22Rv1 (cell line): ENCODE measurements at regions not wholly inside any gene's neighbourhood (a gene's known extent, or its start where the extent isn't known, plus 50 kb on each side); places are given as distances from the start of the nearest gene placed in this dataset.

ENCODE experiments used
- ZFX ChIP-seq: fragments of 450-650 bp; IDR thresholded peaks from 2 replicates; pipeline ENCODE4 v1.6.1; 2017; ENCODE audit warnings: antibody characterized with exemption, borderline replicate concordance
- TF ChIP-seq, protein P1 (sequence below): fragments of 450-650 bp; IDR thresholded peaks from 2 replicates; pipeline ENCODE4 v1.5.1; 2017; ENCODE audit warnings: mild to moderate bottlenecking

DNA sequence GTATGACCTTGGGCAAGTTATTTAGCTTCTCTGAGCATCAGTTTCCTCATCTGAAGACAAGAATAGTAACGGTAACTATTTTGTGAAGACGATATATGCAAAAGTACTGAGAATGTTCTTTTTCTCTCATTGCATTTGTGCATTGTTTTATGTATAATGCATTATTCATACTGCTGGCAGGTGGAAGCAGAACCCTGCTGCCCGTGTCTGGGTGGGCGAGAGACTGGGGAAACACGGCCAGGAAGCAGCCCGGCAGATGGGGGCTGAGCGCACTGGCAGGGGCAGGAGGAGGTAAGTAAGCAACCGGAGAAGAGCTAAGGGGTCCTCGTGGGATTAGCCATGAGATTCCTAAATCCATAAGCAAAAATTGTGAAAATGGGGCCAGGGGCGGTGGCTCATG lies 115.8 kb upstream of the MED13L start:
- TF ChIP-seq, protein P1, sequence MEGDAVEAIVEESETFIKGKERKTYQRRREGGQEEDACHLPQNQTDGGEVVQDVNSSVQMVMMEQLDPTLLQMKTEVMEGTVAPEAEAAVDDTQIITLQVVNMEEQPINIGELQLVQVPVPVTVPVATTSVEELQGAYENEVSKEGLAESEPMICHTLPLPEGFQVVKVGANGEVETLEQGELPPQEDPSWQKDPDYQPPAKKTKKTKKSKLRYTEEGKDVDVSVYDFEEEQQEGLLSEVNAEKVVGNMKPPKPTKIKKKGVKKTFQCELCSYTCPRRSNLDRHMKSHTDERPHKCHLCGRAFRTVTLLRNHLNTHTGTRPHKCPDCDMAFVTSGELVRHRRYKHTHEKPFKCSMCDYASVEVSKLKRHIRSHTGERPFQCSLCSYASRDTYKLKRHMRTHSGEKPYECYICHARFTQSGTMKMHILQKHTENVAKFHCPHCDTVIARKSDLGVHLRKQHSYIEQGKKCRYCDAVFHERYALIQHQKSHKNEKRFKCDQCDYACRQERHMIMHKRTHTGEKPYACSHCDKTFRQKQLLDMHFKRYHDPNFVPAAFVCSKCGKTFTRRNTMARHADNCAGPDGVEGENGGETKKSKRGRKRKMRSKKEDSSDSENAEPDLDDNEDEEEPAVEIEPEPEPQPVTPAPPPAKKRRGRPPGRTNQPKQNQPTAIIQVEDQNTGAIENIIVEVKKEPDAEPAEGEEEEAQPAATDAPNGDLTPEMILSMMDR = no peak
- TF ChIP-seq ZFX = no peak
